ENCODE measurements at regions not wholly inside any gene's neighbourhood (a gene's known extent, or its start where the extent isn't known, plus 50 kb on each side); places are given as distances from the start of the nearest gene placed in this dataset.
A peak's percentile ranks its signal among the peaks of the same experiment; 100 is the strongest.

DNA sequence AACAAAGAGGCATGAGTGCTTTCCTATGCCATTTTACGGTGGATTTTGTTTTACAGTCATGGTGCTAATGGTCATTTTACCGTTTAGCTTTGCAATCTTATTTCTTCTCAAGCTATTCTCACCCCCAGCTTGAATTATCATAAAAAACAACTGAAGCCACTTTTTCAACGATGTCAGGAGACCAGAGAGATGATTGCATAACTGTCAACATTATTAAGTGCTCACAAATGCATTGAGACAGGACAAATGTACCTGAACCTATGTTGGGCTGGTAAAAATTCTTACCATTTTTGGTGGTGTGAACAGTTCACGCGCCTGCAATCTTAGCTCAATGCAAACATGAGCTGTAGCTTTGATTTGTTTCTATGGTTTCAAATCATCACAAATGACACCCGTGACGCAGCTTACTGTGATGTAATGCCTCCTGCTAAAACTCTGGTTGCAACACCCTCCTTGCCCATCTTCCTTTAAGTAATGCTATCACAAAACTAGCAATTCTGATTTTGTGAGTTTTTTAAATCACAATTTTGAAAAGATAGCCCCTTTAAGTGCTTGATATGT lies 104.4 kb downstream of the UCHL5 start:
- no peaks in the 10 kb centered on the region for H3K36me3 ChIP-seq (ENCODE audit: insufficient read depth, low read length)
- no peak overlapping the region for H3K9ac ChIP-seq (ENCODE audit: low read length)
- DNase-seq = no peak
- no peaks in the 10 kb centered on the region for H3K79me2 ChIP-seq (ENCODE audit: low read length)
- no peak overlapping the region for H3K4me3 ChIP-seq (ENCODE audit: low read length)
- no peak overlapping the region for H2AFZ ChIP-seq (ENCODE audit: low read length)
- no peaks in the 10 kb centered on the region for H3K9me3 ChIP-seq (ENCODE audit: low read length)
- no peak overlapping the region for H3K27ac ChIP-seq (ENCODE audit: low read length)
- H3K4me1 ChIP-seq (ENCODE audit: low read length) = peaks cover 21% of the 10 kb centered on the region
- H3K27me3 ChIP-seq (ENCODE audit: low read length) = no peaks in the 10 kb centered on the region
- no peak overlapping the region for H3K4me2 ChIP-seq (ENCODE audit: low read depth, low read length, poor library complexity, severe bottlenecking)
- H3K9me2 ChIP-seq (replicated peaks; ENCODE audit: insufficient read depth, low read length) = no peaks in the 10 kb centered on the region
- no peaks in the 10 kb centered on the region for H4K20me1 ChIP-seq (ENCODE audit: insufficient read depth, low read depth, low read length)

DNA sequence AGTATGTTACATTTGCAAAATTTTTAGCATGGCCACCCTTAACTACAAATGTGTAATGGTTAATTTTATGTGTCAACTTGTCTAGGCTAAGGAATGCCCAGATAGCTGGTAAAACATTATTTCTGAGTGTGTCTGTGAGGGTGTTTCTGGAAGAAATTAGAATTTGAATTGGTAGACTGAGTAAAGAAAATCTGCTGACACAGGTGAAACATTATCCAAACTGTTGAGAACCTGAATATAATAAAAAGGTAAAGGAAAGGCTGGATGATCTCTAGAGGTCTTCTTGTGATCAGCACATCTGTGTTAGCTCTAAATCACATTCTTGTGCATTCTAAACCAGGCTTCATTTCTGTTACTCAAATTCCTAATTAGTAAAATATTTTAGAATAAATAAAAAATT lies 100.8 kb downstream of the UCHL5 start:
- H3K27me3 ChIP-seq (ENCODE audit: low read length) = no peaks in the 10 kb centered on the region
- no peak overlapping the region for H3K9ac ChIP-seq (ENCODE audit: low read length)
- no peaks in the 10 kb centered on the region for H3K79me2 ChIP-seq (ENCODE audit: low read length)
- DNase-seq = no peak
- no peaks in the 10 kb centered on the region for H3K9me3 ChIP-seq (ENCODE audit: low read length)
- H3K4me1 ChIP-seq (ENCODE audit: low read length) = no peaks in the 10 kb centered on the region
- H3K4me2 ChIP-seq (ENCODE audit: low read depth, low read length, poor library complexity, severe bottlenecking) = no peak overlapping the region
- H3K9me2 ChIP-seq (replicated peaks; ENCODE audit: insufficient read depth, low read length) = no peaks in the 10 kb centered on the region
- no peak overlapping the region for H2AFZ ChIP-seq (ENCODE audit: low read length)
- no peaks in the 10 kb centered on the region for H3K36me3 ChIP-seq (ENCODE audit: insufficient read depth, low read length)
- no peak overlapping the region for H3K4me3 ChIP-seq (ENCODE audit: low read length)
- H4K20me1 ChIP-seq (ENCODE audit: insufficient read depth, low read depth, low read length) = no peaks in the 10 kb centered on the region
- H3K27ac ChIP-seq (ENCODE audit: low read length) = no peak overlapping the region

DNA sequence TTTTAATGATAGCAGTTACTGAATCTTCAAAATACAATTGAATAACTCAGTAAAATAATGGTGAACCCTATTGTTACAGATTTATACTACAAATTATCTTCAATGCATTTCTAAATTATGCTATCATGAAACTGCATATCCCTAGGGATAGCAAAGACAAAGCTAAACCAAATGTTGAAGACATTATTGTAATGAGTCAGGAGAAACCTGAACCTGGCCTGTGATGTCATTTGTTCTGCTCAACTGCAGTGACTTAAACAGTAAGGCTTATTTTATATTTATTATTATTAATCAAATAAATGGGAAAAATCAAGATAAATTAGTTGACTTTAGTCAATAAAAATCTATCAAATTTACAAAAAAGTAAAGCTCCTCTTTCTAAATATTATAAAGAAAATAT lies 100.3 kb downstream of the UCHL5 start:
- Histone ChIP-seq H2AFZ (ENCODE audit: low read length) (no peak overlapping the region), H3K27ac (ENCODE audit: low read length) (no peak overlapping the region), H3K9me3 (ENCODE audit: low read length) (no peaks in the 10 kb centered on the region), H3K4me1 (ENCODE audit: low read length) (no peaks in the 10 kb centered on the region), H3K27me3 (ENCODE audit: low read length) (no peaks in the 10 kb centered on the region), H3K9me2 (replicated peaks; ENCODE audit: insufficient read depth, low read length) (no peaks in the 10 kb centered on the region), H4K20me1 (ENCODE audit: insufficient read depth, low read depth, low read length) (no peaks in the 10 kb centered on the region), H3K36me3 (ENCODE audit: insufficient read depth, low read length) (no peaks in the 10 kb centered on the region), H3K4me3 (ENCODE audit: low read length) (no peak overlapping the region), H3K4me2 (ENCODE audit: low read depth, low read length, poor library complexity, severe bottlenecking) (no peak overlapping the region), H3K9ac (ENCODE audit: low read length) (no peak overlapping the region), H3K79me2 (ENCODE audit: low read length) (no peaks in the 10 kb centered on the region)
- no peak for DNase-seq

DNA sequence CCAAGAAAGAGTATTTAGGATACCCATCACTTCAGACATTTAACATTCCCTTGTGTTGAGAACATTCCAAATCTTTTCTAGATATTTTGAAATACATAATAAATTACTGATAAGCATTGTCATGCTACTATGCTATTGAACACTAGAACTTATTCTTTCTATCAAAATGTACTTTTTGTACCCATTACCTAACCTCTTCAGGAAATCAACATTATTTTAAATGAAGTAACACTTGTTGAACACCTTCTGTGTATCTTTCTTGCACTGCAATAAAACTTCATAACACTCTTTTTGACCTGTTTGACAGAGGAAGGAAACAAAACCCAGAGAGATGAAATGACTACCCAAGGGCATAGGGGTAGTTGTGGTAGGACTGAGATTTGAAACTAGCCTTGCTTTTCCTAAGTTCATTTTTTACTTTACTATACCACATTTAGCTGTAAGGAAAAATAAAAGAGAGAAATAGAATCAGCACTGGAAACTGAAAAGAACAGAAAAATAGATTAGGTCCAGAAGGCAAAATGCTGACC lies 99.4 kb downstream of the UCHL5 start:
- no peaks in the 10 kb centered on the region for H3K9me3 ChIP-seq (ENCODE audit: low read length)
- H4K20me1 ChIP-seq (ENCODE audit: insufficient read depth, low read depth, low read length) = no peaks in the 10 kb centered on the region
- H3K27ac ChIP-seq (ENCODE audit: low read length) = no peak overlapping the region
- no peak overlapping the region for H3K9ac ChIP-seq (ENCODE audit: low read length)
- no peaks in the 10 kb centered on the region for H3K36me3 ChIP-seq (ENCODE audit: insufficient read depth, low read length)
- H3K79me2 ChIP-seq (ENCODE audit: low read length) = no peaks in the 10 kb centered on the region
- no peak overlapping the region for H2AFZ ChIP-seq (ENCODE audit: low read length)
- H3K9me2 ChIP-seq (replicated peaks; ENCODE audit: insufficient read depth, low read length) = no peaks in the 10 kb centered on the region
- no peaks in the 10 kb centered on the region for H3K4me1 ChIP-seq (ENCODE audit: low read length)
- DNase-seq = no peak
- H3K27me3 ChIP-seq (ENCODE audit: low read length) = no peaks in the 10 kb centered on the region
- no peak overlapping the region for H3K4me2 ChIP-seq (ENCODE audit: low read depth, low read length, poor library complexity, severe bottlenecking)
- H3K4me3 ChIP-seq (ENCODE audit: low read length) = no peak overlapping the region

Small RNA genes lying in the stretch of these regions (small RNA-seq; reads per million reads assigned to genes)
- 1.0 reads per million, percentile 30 among the genes with 10 or more reads in this experiment for gene RN7SKP126
